ENCODE measurements at regions not wholly inside any gene's neighbourhood (a gene's known extent, or its start where the extent isn't known, plus 50 kb on each side); places are given as distances from the start of the nearest gene placed in this dataset.

DNA sequence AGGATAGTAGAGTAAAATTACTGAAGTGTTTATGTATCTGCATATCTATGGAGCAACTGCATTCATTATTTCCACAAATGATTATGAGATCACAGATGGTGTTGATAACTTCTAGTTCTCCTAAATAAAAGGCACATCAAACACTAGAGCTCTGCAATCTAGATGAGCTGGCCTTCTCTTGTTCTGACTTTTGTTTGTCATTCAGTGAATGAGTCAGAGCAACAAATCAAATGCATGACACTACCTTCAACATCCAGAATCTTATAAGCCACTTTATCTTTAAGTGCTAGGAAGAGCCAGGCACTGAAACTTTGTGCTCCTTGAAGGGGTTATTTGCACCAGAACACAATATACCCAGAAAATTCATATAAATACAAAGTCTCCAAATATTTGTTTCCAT lies 456.0 kb downstream of the PCDH17 start:
- ChIA-PET POLR2A (no interaction called here), CTCF (no interaction called here)
- no peaks in the 10 kb centered on the region for H3K36me3 Mint-ChIP-seq (ENCODE audit: insufficient read depth, unreplicated experiment)
- no peak overlapping the region for H3K27ac Mint-ChIP-seq (ENCODE audit: low read depth, unreplicated experiment)
- intact Hi-C loops (cut with micrococcal nuclease) = no loop called here
- H3K4me1 Mint-ChIP-seq (ENCODE audit: insufficient read depth, unreplicated experiment) = no peaks in the 10 kb centered on the region
- H3K4me3 Mint-ChIP-seq (ENCODE audit: unreplicated experiment) = no peak overlapping the region
- BruUV-seq (replicated peaks) = no TSS peak
- H3K27me3 Mint-ChIP-seq (ENCODE audit: insufficient read depth, unreplicated experiment) = peaks cover 5% of the 10 kb centered on the region
- TF ChIP-seq, protein P1, sequence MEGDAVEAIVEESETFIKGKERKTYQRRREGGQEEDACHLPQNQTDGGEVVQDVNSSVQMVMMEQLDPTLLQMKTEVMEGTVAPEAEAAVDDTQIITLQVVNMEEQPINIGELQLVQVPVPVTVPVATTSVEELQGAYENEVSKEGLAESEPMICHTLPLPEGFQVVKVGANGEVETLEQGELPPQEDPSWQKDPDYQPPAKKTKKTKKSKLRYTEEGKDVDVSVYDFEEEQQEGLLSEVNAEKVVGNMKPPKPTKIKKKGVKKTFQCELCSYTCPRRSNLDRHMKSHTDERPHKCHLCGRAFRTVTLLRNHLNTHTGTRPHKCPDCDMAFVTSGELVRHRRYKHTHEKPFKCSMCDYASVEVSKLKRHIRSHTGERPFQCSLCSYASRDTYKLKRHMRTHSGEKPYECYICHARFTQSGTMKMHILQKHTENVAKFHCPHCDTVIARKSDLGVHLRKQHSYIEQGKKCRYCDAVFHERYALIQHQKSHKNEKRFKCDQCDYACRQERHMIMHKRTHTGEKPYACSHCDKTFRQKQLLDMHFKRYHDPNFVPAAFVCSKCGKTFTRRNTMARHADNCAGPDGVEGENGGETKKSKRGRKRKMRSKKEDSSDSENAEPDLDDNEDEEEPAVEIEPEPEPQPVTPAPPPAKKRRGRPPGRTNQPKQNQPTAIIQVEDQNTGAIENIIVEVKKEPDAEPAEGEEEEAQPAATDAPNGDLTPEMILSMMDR (IDR thresholded peaks at IDR 0.05; ENCODE audit: unreplicated experiment) = no peak
- DNase-seq (ENCODE audit: unreplicated experiment) = peak; percentile 2
- H3K9me3 Mint-ChIP-seq (ENCODE audit: unreplicated experiment) = no peaks in the 10 kb centered on the region

DNA sequence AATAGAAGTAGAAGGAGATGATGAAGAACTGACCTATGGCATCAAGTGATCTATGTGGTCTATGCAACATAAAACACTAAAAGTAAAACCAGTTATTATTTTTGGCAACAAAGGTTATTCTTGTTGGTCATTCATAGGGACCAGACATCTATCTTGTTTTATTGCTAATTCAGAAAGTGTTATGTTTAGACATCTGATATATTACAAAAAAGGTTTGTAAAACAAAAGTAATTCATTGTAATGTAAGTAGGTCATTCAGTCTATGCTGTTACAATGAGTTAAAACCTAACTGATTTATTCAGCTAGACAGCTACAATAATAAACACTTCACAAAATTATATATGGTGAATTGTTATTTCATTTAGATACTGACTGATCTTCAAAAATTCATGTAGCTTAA lies 461.9 kb downstream of the PCDH17 start:
- no peaks in the 10 kb centered on the region for H3K36me3 Mint-ChIP-seq (ENCODE audit: insufficient read depth, unreplicated experiment)
- no TSS peak for BruUV-seq (replicated peaks)

DNA sequence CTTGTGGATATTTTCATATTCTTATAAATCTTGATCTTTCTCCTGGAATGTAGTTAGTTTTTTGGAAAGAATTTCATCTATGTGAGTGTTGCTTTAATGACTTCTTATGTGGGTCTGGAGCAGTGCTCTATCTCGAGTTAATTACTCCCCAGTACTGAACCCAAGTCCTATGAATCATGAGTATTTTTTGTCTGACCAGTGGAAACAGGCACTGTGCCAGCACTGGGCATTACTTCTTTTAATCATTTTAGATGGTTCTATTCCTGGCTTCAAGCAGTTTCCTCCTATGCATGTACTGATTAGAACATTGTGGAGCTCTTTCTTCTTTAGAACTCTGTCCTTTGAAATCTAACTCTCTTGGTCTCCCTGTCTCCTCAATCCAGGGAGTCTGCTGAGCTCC lies 466.3 kb downstream of the PCDH17 start:
- no TSS peak for BruUV-seq (replicated peaks)
- POLR2A ChIA-PET = no interaction called here
- H3K27ac Mint-ChIP-seq (ENCODE audit: low read depth, unreplicated experiment) = no peak overlapping the region
- peaks cover 6% of the 10 kb centered on the region for H3K9me3 Mint-ChIP-seq (ENCODE audit: unreplicated experiment)
- no peaks in the 10 kb centered on the region for H3K4me1 Mint-ChIP-seq (ENCODE audit: insufficient read depth, unreplicated experiment)
- CTCF ChIA-PET = no interaction called here
- H3K36me3 Mint-ChIP-seq (ENCODE audit: insufficient read depth, unreplicated experiment) = no peaks in the 10 kb centered on the region
- TF ChIP-seq, protein P1 (IDR thresholded peaks at IDR 0.05; ENCODE audit: unreplicated experiment) = no peak
- DNase-seq (ENCODE audit: unreplicated experiment) = peak; percentile 5
- H3K27me3 Mint-ChIP-seq (ENCODE audit: insufficient read depth, unreplicated experiment) = no peaks in the 10 kb centered on the region
- intact Hi-C loops (cut with micrococcal nuclease) = no loop called here
- no peak overlapping the region for H3K4me3 Mint-ChIP-seq (ENCODE audit: unreplicated experiment)

More for the DNA sequence above, 461.9 kb downstream of the PCDH17 start:
- POLR2A ChIA-PET = no interaction called here
- CTCF ChIA-PET = no interaction called here
- no peaks in the 10 kb centered on the region for H3K27me3 Mint-ChIP-seq (ENCODE audit: insufficient read depth, unreplicated experiment)
- TF ChIP-seq, protein P1 (IDR thresholded peaks at IDR 0.05; ENCODE audit: unreplicated experiment) = no peak
- H3K27ac Mint-ChIP-seq (ENCODE audit: low read depth, unreplicated experiment) = no peak overlapping the region
- no peak for DNase-seq (ENCODE audit: unreplicated experiment)
- no peaks in the 10 kb centered on the region for H3K4me1 Mint-ChIP-seq (ENCODE audit: insufficient read depth, unreplicated experiment)
- no peak overlapping the region for H3K4me3 Mint-ChIP-seq (ENCODE audit: unreplicated experiment)
- peaks cover 6% of the 10 kb centered on the region for H3K9me3 Mint-ChIP-seq (ENCODE audit: unreplicated experiment)
- intact Hi-C loops (cut with micrococcal nuclease) = no loop called here

DNA sequence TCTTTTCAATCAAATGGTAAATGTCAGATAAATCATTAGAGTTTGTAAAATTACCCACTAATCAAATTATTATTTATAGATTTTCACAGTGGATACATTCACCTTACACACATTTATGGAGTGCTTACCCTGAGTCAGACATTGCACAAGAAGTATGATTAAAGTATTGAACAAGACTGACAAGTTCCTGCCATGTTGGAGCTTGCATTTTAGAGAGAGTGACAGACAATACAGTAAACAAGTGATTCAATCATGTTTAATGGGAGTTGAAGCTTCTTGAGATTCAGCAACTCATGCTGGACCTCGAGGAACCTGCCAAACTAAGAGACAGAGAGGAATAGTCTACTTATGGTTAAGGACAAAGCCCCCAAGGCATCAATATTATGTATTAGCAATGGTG lies 487.8 kb downstream of the PCDH17 start:
- intact Hi-C loops (cut with micrococcal nuclease) = no loop called here
- Mint-ChIP-seq H3K4me3 (ENCODE audit: unreplicated experiment) (no peak overlapping the region), H3K9me3 (ENCODE audit: unreplicated experiment) (peaks cover 25% of the 10 kb centered on the region), H3K27me3 (ENCODE audit: insufficient read depth, unreplicated experiment) (no peaks in the 10 kb centered on the region), H3K36me3 (ENCODE audit: insufficient read depth, unreplicated experiment) (no peaks in the 10 kb centered on the region), H3K27ac (ENCODE audit: low read depth, unreplicated experiment) (no peak overlapping the region), H3K4me1 (ENCODE audit: insufficient read depth, unreplicated experiment) (no peaks in the 10 kb centered on the region)
- POLR2A ChIA-PET = no interaction called here
- TF ChIP-seq, protein P1 (IDR thresholded peaks at IDR 0.05; ENCODE audit: unreplicated experiment) = no peak
- no TSS peak for BruUV-seq (replicated peaks)
- peak; percentile 41 for DNase-seq (ENCODE audit: unreplicated experiment)
- CTCF ChIA-PET = no interaction called here
